ENCODE measurements at regions not wholly inside any gene's neighbourhood (a gene's known extent, or its start where the extent isn't known, plus 50 kb on each side); places are given as distances from the start of the nearest gene placed in this dataset.

GRCh38 chr2:21401022-21401698 is 277.4 kb downstream of the TDRD15 start:
- Histone ChIP-seq H3K9me3 (ENCODE audit: low read length) (no peaks in the 10 kb centered on the region), H3K27me3 (ENCODE audit: control insufficient read depth in 1 of 2, insufficient read depth in 2 of 2, low read length in 2 of 2) (peaks cover 0 to 13% of the 10 kb centered on the region in 2 experiments; a peak in 2 of 5 replicates), H3K4me1 (ENCODE audit: insufficient read depth, low read length) (no peaks in the 10 kb centered on the region), H3K79me2 (ENCODE audit: insufficient read depth, low read length) (no peaks in the 10 kb centered on the region), H3K4me2 (ENCODE audit: low read depth, low read length) (no peak overlapping the region), H3K4me3 (replicated peaks in 1 of 3; ENCODE audit: insufficient read depth in 1 of 3, low read depth in 2 of 3, low read length in 3 of 3) (no peak overlapping the region), H3K27ac (ENCODE audit: extremely low read length, insufficient read depth, low read length) (no peak overlapping the region), H3K36me3 (replicated peaks in 1 of 2; ENCODE audit: control insufficient read depth in 1 of 2, insufficient read depth in 2 of 2, low read length in 2 of 2) (no peaks in the 10 kb centered on the region), H4K20me1 (ENCODE audit: insufficient read depth, low read length) (no peaks in the 10 kb centered on the region), H2AFZ (ENCODE audit: low read length) (no peak overlapping the region), H3K9ac (ENCODE audit: insufficient read depth, low read depth, low read length) (no peak overlapping the region)
- no peak for DNase-seq (ENCODE audit: low spot score)
- ATAC-seq: no peak
- no TSS peak for BruUV-seq (replicated peaks)
- no peak for TF ChIP-seq SNRNP70 (IDR thresholded peaks at IDR 0.05; ENCODE audit: low read depth, low read length)
- TF ChIP-seq ZNF160 (CRISPR knock-in tag; IDR thresholded peaks at IDR 0.05): no peak
- TF ChIP-seq ZFP37 (CRISPR knock-in tag; IDR thresholded peaks at IDR 0.05; ENCODE audit: borderline replicate concordance): no peak
- no peak for TF ChIP-seq SALL1 (CRISPR knock-in tag; IDR thresholded peaks at IDR 0.05)
- TF ChIP-seq IRX3 (CRISPR knock-in tag; IDR thresholded peaks at IDR 0.05; ENCODE audit: borderline replicate concordance, low read depth): no peak
- TF ChIP-seq ZBTB42 (CRISPR knock-in tag; IDR thresholded peaks at IDR 0.05): no peak
- TF ChIP-seq ZNF770 (CRISPR knock-in tag; IDR thresholded peaks at IDR 0.05): no peak
- no peak for TF ChIP-seq CREM (IDR thresholded peaks at IDR 0.05)
- no peak for TF ChIP-seq CREM (CRISPR knock-in tag; IDR thresholded peaks at IDR 0.05)
- TF ChIP-seq ZSCAN12 (CRISPR knock-in tag; IDR thresholded peaks at IDR 0.05): no peak
- no peak for TF ChIP-seq FOXC1 (CRISPR knock-in tag; IDR thresholded peaks at IDR 0.05; ENCODE audit: borderline replicate concordance)
- TF ChIP-seq ZNF496 (CRISPR knock-in tag; IDR thresholded peaks at IDR 0.05; ENCODE audit: insufficient replicate concordance): no peak
- no peak for TF ChIP-seq ZNF549 (CRISPR knock-in tag; IDR thresholded peaks at IDR 0.05)
- TF ChIP-seq KLF6 (CRISPR knock-in tag; IDR thresholded peaks at IDR 0.05): no peak
- no peak for TF ChIP-seq POGZ (CRISPR knock-in tag; IDR thresholded peaks at IDR 0.05)
- TF ChIP-seq ZC3H13 (CRISPR knock-in tag; IDR thresholded peaks at IDR 0.05): no peak
- no peak for TF ChIP-seq MYNN (CRISPR knock-in tag; IDR thresholded peaks at IDR 0.05; ENCODE audit: low read depth)
- TF ChIP-seq HIVEP1 (CRISPR knock-in tag; IDR thresholded peaks at IDR 0.05): no peak
- TF ChIP-seq KDM5B (CRISPR knock-in tag; IDR thresholded peaks at IDR 0.05; ENCODE audit: borderline replicate concordance): no peak
- TF ChIP-seq ZNF639 (CRISPR knock-in tag; conservative IDR thresholded peaks at IDR 0.05): no peak
- FAIRE-seq: no peak
- POLR2A ChIA-PET: no interaction called here
- intact Hi-C loops (cut with micrococcal nuclease; ENCODE audit: unreplicated experiment): no loop called here
- in situ Hi-C loops (cut with HindIII; ENCODE audit: extremely low pct_ligation_motif_present, low pct_unique_long_range_greater_than_20kb): no loop called here
- CTCF ChIA-PET (ENCODE audit: low intra/inter-chr PET ratio, low total read pairs): no interaction called here
- WGBS (ENCODE audit: low lambda C conversion rate): 15% methylated on average over 4 of the region's 4 CpGs

All from HepG2 (cell line).